WI38 (cell line): ENCODE measurements at regions not wholly inside any gene's neighbourhood (a gene's known extent, or its start where the extent isn't known, plus 50 kb on each side); places are given as distances from the start of the nearest gene placed in this dataset.

Experiments used
- H3K4me3 ChIP-seq: 2 replicates; pipeline ENCODE4 v1.5.1; 2011; ENCODE audit warnings: low read depth, mild to moderate bottlenecking, control low read depth, low read length
- CTCF ChIP-seq: IDR thresholded peaks from 2 replicates; pipeline ENCODE4 v1.5.1; 2012; ENCODE audit warnings: low read depth, mild to moderate bottlenecking, control low read depth, low read length

- TF ChIP-seq CTCF = no peak
- H3K4me3 ChIP-seq = no peak overlapping the region
These were observed 1050.3 kb upstream of the MAP3K7 start for GRCh38 chr6:91637217-91637616.

DNA sequence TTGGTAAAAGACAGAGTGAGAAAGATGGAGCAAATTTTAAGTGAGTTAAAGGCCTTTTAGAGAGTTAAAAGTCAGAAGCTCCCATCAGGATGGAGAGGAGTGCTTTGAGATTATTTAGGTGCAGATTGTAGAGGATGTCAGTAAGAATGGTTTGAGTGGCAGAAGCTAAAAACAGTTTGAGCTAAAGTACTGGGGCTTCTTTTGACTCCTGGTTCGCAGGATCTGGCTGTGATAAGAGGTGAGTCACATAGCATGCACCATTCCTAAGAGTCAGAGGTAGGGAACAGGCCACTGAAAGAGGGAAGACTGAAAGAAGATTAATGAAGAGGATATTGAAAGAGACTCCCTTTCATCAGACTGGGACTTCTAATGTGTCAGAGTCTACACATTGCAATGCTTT lies 1047.9 kb upstream of the MAP3K7 start:
- H3K4me3 ChIP-seq = no peak overlapping the region
- no peak for TF ChIP-seq CTCF

- no peak overlapping the region for H3K4me3 ChIP-seq
- TF ChIP-seq CTCF = no peak
These were observed 1046.7 kb upstream of the MAP3K7 start for GRCh38 chr6:91633374-91634111.

GRCh38 chr6:91632308-91632707 lies 1045.4 kb upstream of the MAP3K7 start:
- no peak overlapping the region for H3K4me3 ChIP-seq
- TF ChIP-seq CTCF = no peak

GRCh38 chr6:91631227-91631626 lies 1044.4 kb upstream of the MAP3K7 start:
- no peak overlapping the region for H3K4me3 ChIP-seq
- TF ChIP-seq CTCF = no peak

DNA sequence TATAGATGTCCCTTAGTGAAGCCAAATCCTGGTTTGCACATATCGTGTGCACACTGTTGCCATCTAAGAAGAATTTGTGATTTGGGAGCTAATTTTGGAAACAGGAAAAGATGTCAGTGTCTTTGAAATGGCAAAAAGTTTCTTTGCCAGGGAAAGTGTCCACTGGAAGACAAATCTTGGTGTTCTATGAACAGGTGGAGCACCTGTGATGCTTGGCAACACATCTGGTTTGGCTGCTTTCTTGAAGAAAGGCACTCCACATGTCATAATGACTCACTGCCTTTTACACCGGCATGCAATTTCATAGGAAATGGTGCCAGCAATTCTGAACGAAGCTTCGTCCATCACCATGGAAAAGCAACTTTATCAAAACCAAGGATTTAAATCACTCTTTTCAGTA lies 1040.0 kb upstream of the MAP3K7 start:
- no peak for TF ChIP-seq CTCF
- no peak overlapping the region for H3K4me3 ChIP-seq

GRCh38 chr6:91613481-91613880 lies 1026.6 kb upstream of the MAP3K7 start:
- no peak for TF ChIP-seq CTCF

More at GRCh38 chr6:91613481-91613880, 1026.6 kb upstream of the MAP3K7 start:
- no peak overlapping the region for H3K4me3 ChIP-seq
